GM18861 (cell line): ENCODE measurements at regions not wholly inside any gene's neighbourhood (a gene's known extent, or its start where the extent isn't known, plus 50 kb on each side); places are given as distances from the start of the nearest gene placed in this dataset.

Experiments
- ATAC-seq: cut with Tn5 transposase; IDR thresholded peaks from one replicate; pipeline ENCODE4 v1.9.1; 2021; ENCODE audit not compliant: unreplicated experiment

DNA sequence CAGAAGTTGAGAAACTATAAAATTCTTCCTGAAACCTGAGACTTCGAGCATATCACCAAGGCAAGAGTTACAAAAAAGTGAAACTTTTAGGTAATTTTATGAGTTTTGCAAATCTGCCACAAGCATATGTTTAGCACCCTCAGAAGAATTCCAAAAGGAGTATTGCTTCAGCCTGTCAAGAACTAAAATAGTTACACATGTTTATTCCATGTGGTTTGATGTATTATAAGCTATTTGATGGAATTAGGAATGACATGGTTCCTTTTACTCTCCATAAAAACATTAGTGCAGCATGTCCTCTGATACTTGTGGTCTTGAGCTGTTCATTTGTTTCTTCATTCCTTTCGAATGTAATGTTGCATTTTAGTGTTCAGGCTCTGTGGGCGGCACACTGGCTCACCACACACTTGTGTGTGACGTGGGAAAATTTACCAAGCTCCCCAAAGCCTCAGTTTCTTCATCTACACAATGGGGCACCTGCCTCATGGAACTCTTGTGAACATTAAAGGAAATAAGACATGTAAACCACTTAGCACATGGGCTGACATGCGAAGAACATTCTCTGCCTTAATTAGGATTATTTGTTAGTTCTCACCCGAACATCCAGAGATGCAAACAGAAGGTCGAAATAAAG is 204.2 kb upstream of the FOXF1 start:
- ATAC-seq = no peak

DNA sequence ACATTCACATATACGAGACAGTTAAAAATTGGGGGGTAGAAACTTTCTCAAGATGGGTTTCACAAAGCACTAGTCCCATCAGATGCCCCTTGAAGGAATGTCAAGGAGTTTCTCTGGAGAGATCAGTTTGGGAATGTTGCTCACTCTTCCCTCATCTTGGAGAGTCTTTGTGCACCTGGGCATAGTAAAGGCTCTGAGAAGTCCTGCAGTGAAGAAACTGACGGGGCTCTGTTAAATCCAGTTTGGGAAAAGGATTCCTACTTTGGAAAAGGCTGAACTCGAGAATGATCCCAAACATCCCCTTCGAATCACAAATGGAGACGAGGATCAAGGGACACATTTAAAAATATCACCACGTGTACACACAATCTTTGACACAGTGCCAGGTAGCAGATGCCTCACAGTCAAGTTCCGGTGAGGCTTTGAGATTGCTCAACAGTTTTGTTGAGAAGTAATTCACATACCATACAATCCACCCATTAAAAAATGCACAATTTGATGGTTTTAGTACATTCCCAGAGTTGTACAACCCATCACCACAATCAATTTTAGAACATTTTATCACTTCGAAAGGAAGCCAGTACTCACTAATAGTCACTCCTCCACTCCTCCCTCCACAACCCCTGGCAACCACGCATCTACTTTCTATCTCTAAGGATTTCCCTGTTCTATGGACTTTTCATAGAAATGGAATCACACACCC is 203.4 kb upstream of the FOXF1 start:
- no peak for ATAC-seq

DNA sequence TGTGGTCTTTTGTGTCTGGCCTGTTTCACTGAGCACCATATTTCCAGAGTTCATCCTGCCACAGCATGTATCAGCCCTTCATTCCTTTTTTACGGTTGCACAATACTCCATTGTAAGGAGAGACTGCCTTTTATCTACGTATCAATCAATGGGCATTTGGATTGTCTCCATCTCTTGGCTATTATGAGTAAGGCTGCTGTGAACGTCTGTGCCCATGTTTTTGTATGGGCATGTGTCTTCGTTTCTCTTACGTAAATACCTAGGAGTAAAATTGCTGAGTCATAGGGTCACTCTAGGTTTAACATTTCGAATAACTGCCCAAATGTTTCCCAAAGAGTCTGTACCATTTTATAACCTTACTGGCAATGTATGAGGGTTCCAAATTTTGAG is 202.8 kb upstream of the FOXF1 start:
- no peak for ATAC-seq

DNA sequence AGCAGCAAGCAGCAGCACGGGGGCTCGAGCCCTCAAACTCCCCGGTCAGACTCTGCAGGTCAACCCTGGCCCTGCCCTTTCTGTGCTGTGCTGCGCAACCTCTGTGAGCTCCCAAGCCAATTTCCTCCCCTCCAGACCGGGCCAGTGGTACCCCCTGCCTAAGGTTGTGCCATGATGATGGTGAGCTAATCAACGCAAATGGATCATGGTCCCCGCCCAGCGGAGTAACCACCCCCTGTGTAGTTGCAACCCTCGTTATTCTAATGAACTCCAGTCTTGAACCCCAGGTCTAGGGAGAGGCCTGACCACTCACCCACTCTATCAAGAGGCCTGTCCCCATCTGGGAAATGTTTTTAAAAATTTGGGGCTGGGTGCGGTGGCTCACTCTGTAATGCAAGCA is 201.8 kb upstream of the FOXF1 start:
- ATAC-seq = no peak

DNA sequence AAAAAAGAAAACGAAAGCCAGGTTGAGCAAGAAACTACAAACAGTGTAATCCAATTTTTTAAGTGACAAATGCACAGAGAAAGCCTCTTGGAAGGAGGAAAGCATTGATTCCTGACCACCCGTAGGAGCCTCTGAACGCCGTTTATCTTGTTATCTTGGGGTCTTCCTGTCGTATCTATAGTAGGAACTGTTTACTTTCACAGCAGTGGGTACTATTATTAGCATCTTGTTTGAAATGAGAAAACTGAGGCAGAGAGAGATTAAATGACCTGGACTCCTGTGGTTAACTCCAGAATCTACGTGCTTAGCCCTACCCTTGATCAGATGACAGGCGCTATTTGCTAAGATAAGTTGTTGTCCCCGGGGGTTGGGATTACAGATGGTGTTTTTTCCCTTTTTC is 196.7 kb upstream of the FOXF1 start:
- ATAC-seq = no peak

DNA sequence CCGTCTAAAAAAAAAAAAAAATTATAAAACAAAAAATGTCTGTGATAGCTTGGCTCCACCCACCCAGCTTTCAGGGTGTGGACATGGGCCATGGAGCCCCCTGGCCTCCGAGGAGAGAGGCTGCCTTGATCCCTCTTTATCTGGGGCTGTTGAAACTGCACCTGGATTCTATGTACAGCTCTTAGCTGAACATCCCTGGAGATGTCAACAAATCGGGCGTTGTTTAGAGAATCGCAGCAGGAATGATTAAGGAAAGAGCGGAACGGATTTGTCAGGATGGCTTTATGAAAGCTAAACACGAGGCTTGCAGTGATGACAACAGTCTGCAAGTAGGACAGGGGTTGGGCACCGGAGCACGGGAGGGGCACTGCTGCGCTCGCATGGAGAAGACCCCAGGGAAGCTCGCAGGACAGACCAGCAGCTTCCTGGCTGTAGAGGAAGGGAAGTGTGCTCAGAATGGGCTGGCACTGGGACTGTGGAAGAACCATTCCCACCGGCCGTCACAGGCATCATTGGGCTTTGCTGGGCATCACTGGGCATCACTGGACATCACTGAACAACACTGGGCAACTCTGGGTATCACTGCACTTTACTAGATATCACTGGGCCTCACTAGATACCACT is 195.8 kb upstream of the FOXF1 start:
- ATAC-seq = no peak

DNA sequence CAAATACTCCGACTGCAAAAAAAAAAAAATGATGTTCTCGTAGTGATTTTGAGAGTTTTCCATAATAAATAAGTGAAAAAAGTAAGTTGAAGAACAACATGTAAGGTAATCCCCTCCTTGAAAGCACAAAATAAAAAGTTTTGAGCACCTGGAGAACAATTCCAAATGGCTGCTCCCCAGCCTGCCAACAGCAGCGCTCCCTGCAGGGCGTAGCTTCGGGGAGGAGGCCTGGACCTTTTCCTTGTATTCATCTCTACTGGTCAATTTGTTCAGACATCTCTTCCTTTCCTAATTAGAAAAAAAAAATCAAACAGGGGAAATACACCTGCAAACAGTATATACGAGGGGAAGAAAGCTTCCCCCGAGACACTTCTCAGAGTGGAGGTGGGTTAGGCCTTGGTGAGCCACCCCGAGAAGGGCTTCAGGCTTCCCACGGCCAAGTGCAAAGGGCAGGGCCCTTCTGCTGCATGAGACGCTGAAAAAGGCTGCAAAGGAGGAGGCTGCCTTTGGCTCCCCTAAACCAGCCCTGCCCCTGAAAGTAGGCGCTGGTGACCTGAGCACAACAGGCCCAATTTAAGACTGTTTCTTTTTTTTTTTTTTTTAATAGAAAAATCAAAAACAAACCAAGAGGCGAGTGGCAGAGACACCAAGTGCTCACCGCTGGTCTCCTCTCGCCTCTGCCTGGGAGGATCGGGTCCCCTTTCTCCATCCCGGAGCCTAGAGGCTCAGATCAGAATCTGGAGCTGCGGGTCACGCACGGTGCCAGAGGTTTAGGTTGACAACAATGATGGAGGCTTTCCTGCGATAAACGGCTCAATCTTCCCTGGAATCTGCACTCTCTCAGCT is 193.1 kb upstream of the FOXF1 start:
- no peak for ATAC-seq

DNA sequence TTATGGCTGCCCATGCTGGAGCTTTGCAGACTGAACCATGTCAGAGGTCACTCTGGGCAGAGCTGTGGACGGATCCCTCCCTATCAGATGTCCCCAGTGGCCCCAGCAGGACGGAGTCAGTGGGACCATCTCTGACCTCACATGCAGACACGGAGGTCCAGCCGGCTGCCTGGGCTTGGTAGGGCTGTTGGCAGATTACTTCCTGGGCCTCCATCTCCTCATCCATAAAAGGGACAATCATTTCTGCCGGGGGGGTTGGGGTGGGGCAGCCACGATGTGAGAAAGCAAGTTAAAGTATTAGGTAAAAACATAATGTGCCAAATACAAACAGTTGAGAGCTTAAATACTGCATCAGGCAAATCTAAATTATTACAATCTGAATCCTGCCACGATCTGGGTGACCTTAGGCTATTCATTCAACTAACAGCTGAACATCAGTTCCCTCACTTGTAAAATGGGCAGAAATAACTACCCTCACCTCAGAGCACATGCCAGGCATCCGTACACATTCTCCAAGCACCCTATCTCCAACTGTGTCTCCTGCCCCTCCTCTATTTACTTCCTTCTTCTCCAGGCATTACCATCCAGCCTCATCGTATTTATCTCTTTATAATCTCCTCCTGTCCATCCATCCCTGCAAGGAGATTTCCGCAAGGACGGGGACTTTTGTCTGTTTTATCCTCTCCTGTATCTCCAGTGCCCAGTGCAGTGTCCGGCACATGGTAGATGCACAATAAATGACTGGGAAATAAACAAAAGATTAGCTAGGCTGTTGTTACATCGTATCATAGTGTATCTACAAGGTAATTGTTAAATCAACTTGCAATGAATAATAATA is 192.3 kb upstream of the FOXF1 start:
- ATAC-seq = no peak

DNA sequence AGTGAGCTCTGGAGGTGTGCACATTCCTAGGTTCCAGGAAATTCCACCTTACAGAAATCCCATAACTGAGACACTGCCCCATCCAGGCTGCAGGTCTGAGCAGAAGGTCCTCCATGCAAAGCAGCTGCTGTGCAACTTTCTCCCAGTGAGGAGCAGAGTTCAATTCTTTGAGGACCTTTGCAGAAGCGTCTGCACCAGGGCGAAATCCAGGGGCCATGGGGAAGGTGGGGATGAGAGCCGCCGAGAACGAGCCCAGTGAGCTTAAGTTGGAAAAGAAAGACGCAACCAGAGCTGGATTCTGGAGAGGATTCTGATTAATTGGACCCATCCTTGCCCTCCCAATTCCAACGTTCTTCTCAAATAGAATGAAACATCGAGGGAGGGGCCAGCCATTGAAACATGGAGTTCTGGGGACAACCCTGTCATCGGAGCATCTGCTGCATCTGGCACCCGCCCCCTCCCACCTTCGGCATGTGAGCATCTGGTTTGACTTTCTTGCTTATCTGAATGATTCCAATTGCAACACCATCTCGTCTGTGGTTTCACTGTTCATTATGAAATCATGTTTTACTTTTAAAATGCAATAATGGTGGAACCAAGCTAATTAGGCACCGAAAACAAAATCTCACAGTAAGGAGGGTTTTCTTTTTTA is 190.6 kb upstream of the FOXF1 start:
- no peak for ATAC-seq

DNA sequence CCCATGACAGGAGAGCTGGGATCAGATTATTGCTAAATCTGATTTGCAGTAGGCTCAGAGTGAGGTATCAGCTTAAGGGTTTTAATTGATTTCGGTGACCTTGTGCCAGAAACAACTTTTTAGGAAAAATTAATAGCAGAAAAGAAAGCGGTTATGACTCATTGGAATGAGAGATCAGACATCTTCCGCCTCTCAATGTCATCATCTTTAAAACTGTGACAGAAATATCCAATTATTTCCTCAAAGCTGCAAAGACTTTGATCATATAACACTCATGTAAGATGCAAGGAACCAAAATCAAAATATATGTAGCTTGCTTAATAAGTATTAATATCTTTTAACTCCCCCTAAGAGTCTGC is 190.1 kb upstream of the FOXF1 start:
- no peak for ATAC-seq

DNA sequence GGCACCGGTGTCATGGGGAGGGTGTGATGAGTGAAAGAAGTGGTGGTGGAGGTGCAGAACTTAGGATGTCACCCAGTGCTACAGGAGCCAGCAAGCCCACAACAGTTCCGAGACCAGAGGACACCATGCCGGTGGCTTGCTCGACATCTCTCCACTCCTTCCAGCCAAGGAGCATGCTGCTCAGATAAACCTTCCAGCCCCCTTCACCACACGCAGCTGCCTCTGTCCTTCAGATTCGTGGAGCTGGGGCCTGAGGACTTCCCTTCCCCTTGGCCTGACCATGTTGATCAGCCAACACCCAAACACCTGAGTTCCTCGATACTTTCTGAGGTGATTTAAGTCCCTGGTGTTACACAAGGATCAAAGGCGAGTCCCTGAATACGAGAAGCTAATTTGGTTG is 188.8 kb upstream of the FOXF1 start:
- ATAC-seq = no peak

DNA sequence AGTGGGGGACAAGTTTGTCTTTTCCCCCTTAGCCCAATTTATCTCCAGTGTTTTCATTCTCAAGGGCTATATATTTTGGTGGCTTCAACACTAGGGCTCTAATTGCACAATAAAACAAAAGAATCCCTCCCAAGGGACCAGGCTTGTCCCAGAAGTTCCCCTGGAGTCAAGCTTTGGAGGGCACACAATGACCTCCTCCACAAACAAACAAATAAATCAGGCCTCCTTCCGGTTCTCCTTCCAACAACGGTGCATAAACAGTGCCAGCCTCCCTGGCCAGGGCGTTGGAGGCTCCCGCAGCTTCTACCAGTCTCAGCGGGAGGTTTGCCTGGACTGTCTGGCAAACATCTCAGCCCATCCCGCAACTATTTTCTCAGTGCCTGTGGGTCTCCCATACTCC is 188.0 kb upstream of the FOXF1 start:
- ATAC-seq = no peak

DNA sequence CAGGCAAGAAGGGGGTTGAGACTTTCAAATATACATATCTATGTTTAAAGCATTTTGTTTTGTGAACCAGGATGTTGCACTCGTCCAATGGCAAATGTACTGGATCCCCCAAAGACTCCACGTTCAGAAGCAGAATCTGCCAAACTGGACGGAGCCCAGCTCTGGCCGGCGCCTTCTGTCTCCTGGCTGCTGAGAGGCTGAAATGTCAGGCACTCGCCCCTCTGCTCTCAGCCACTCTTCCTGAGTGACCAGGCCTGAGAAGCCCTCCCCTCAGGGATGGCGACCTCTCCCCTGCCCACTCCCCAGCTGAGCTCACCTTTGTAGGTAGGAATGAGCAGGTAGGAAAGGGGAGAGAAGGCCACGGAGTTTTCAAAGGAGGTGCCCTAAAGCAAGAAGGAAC is 187.5 kb upstream of the FOXF1 start:
- ATAC-seq = no peak

DNA sequence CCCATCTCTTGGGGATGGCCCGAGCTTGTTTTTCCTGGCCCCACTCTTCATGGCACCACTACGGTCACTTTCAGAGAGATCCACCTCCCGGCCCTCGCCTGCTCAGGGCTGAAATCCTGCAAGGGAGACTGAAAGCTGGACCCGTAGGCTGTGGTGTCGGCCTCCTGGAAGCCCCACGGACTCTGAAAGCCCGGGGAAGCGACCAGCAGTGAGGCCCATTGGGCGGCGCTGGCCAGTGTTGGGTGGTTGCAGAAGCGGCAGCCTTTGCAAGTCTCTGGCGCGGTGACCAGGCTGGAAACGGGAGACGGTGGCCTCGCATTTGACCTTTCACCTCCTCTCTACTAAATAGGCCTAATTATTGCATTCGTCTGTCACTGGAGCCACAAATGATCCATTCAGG is 186.0 kb upstream of the FOXF1 start:
- no peak for ATAC-seq

DNA sequence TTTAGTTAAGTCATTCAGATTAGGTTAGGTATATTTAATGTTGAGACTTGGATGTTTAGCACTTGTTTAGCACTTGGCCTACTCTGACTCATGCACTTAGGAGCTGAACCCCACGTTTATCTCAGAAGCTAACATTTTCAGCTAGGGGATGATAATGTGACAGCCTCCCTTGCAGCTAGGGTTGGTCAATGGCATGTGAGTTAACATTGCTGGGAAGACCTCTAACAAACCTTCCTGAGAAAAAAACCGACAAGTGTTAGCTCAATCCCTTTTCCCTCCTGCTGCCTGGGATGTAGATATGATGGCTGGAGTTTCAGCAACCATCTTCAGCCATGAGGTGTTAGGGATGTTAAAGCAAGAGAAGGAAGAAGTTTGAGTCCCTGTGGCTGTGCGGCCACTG is 185.0 kb upstream of the FOXF1 start:
- ATAC-seq = no peak

DNA sequence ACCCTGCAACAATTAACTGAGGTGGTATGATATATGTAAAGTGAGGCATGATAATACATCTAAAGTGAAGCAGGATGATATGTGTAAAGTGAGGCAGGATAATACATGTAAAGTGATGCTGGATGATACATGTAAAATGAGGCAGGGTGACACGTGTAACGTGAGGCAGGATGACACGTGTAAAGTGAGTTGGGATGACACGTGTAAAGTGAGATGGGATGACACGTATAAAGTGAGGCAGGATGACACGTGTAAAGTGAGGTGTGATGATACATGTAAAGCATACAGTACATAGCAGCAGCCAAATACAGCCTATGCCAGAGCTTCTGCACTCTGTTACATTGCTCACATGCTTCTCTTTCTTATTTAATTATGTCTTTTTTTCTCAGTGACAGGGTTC is 184.4 kb upstream of the FOXF1 start:
- ATAC-seq = no peak

DNA sequence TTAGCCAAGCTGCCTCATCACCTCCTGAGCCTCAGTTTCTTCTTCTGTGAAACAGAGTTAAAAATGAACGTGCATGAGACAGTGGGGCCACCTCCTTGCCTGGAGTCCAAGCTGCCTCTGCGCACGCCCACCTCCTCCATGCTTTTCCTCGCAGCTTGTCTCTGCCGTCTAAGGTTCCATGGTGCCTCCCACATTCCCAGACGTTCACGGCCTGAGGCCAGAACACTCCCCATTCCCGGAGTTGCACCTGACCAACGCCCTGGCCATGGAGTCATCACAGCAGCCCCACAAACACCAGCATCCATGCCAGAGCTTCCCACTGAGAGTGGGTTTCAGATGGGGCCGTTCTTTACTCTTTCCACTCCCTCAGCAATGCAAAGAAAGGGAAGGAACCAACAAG is 183.0 kb upstream of the FOXF1 start:
- no peak for ATAC-seq

DNA sequence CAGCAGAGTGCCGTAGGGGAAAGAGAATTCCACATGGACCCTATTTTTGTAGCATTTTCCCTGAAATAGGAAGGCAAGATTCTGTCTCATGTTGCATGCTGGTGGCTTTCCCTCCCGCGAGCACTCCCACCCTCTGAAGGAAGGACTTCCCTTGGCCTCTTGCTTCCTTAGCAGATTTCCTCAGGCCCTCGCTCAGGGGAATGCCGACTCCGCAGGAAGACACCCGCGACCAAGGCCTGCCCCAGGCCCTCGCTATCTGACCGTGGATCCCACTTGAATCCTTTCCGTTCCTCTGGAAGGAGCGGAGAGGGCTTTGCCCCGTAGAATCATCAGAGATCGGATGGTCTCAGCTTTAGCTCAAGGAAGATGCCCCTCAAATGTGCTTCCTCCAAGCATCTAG is 179.4 kb upstream of the FOXF1 start:
- ATAC-seq = no peak

DNA sequence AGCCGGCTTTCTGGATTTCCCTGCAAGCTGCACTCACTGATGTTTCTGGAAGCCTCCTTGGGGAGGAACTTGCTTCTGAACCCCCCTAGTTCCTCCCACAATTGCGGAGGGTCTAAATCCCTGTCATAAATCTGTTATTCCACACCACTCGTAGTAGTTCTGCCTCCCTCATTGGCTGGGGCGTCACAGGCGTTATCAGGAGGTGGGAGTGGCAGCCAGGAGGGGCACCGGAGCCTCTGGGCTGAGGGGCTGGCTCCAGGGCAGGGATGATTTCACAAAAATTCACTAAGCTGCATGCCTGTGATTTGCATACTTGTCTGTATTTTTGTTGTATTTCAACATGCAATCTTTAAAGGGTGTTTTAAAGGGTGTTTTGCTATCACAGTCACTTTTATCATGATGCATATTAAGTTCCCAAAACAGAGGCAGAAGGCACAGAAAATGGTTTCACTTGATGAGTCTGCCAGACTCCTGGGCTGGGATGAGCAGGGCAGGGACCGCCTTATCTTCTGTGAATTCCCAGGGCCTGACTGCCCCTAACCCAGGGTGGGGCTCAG is 176.2 kb upstream of the FOXF1 start:
- ATAC-seq = no peak
